ENCODE measurements at regions not wholly inside any gene's neighbourhood (a gene's known extent, or its start where the extent isn't known, plus 50 kb on each side); places are given as distances from the start of the nearest gene placed in this dataset.

DNA sequence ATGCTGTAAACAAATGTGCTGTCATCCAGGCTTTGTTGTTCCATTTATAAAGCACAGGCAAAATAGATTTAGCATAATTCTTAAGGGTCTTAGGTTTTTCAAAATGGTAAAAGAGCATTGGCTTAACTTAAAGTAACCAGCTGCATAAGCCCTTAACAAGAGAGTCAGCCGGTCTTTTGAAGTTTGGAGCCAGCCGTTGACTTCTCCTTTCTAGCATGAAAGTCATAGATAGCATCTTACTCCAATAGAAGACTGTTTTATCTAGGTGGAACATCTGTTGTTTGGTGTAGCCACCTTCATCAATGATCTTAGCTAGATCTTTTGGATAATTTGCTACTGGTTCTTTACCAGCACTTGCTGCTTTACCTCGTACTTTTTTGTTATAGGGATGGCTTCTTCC is 297.5 kb upstream of the DCBLD2 start:
- TF ChIP-seq EZH2phosphoT487 (conservative IDR thresholded peaks at IDR 0.05; ENCODE audit: low read length) = no peak
- TF ChIP-seq, protein P1, sequence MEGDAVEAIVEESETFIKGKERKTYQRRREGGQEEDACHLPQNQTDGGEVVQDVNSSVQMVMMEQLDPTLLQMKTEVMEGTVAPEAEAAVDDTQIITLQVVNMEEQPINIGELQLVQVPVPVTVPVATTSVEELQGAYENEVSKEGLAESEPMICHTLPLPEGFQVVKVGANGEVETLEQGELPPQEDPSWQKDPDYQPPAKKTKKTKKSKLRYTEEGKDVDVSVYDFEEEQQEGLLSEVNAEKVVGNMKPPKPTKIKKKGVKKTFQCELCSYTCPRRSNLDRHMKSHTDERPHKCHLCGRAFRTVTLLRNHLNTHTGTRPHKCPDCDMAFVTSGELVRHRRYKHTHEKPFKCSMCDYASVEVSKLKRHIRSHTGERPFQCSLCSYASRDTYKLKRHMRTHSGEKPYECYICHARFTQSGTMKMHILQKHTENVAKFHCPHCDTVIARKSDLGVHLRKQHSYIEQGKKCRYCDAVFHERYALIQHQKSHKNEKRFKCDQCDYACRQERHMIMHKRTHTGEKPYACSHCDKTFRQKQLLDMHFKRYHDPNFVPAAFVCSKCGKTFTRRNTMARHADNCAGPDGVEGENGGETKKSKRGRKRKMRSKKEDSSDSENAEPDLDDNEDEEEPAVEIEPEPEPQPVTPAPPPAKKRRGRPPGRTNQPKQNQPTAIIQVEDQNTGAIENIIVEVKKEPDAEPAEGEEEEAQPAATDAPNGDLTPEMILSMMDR (IDR thresholded peaks at IDR 0.05; ENCODE audit: insufficient read depth, low read length, poor library complexity, severe bottlenecking) = no peak
- Histone ChIP-seq H3K9me3 (ENCODE audit: insufficient read depth, low read length) (no peaks in the 10 kb centered on the region), H3K4me3 (ENCODE audit: insufficient read depth, low read length, poor library complexity, severe bottlenecking) (no peak overlapping the region), H3K36me3 (ENCODE audit: low read length) (no peaks in the 10 kb centered on the region), H2AFZ (ENCODE audit: low read depth, low read length, severe bottlenecking) (no peak overlapping the region), H3K9me2 (replicated peaks; ENCODE audit: insufficient read depth, low read length) (no peaks in the 10 kb centered on the region), H3K27me3 (ENCODE audit: low read length) (no peaks in the 10 kb centered on the region), H3K4me2 (ENCODE audit: low read depth, low read length, poor library complexity, severe bottlenecking) (no peak overlapping the region), H3F3A (ENCODE audit: insufficient read depth) (no peaks in the 10 kb centered on the region), H4K20me1 (ENCODE audit: low read depth, low read length) (no peaks in the 10 kb centered on the region), H3K79me2 (ENCODE audit: insufficient read depth, low read length) (no peaks in the 10 kb centered on the region), H3K9ac (ENCODE audit: low read length) (no peak overlapping the region), H3K27ac (ENCODE audit: low read depth, low read length) (no peak overlapping the region)

DNA sequence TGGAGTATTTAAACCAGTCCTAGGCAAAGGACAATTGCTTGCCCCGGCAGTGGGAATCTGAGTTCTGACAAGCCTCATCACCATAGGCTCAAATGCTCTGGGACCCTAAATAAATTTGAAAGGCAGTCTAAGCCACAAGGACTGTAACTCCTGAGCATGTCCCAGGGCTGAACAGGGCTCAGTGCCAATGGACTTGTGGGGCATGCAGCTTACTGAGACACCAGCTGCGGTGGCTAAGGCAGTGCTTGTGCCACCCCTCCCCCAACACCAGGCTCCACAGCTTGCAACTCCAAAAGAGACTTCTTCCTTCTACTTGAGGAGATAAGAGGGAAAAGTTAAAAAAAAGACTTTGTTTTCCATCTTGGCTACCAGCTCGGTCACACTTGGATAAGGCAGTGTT is 289.7 kb upstream of the DCBLD2 start:
- no peak overlapping the region for H2AFZ ChIP-seq (ENCODE audit: low read depth, low read length, severe bottlenecking)
- TF ChIP-seq EZH2phosphoT487 (conservative IDR thresholded peaks at IDR 0.05; ENCODE audit: low read length) = no peak
- TF ChIP-seq, protein P1 (IDR thresholded peaks at IDR 0.05; ENCODE audit: insufficient read depth, low read length, poor library complexity, severe bottlenecking) = no peak
- no peaks in the 10 kb centered on the region for H4K20me1 ChIP-seq (ENCODE audit: low read depth, low read length)
- H3K9me2 ChIP-seq (replicated peaks; ENCODE audit: insufficient read depth, low read length) = no peaks in the 10 kb centered on the region
- no peaks in the 10 kb centered on the region for H3K36me3 ChIP-seq (ENCODE audit: low read length)
- H3K27me3 ChIP-seq (ENCODE audit: low read length) = no peaks in the 10 kb centered on the region
- H3K4me3 ChIP-seq (ENCODE audit: insufficient read depth, low read length, poor library complexity, severe bottlenecking) = no peak overlapping the region
- no peak overlapping the region for H3K4me2 ChIP-seq (ENCODE audit: low read depth, low read length, poor library complexity, severe bottlenecking)
- H3K9me3 ChIP-seq (ENCODE audit: insufficient read depth, low read length) = no peaks in the 10 kb centered on the region
- no peak overlapping the region for H3K27ac ChIP-seq (ENCODE audit: low read depth, low read length)
- no peak overlapping the region for H3K9ac ChIP-seq (ENCODE audit: low read length)
- H3K79me2 ChIP-seq (ENCODE audit: insufficient read depth, low read length) = no peaks in the 10 kb centered on the region
- H3F3A ChIP-seq (ENCODE audit: insufficient read depth) = no peaks in the 10 kb centered on the region

DNA sequence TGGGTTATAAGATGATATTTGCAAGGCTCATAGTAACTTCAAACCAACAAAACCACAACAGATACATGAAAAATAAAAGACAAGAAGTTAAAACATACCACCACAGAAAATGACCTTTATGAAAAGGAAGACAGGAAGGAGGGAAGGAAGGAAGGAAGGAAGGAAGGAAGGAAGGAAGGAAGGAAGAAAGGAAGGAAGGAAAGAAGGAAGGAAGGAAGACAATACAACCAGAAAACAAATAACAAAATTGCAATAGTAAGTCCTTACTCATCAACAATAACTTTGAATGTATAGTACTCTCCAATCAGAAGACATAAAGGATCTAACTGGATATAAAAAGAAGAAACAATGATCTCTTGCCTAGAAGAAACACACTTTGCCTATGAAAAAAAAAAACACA is 287.4 kb upstream of the DCBLD2 start:
- H3F3A ChIP-seq (ENCODE audit: insufficient read depth) = no peaks in the 10 kb centered on the region
- no peaks in the 10 kb centered on the region for H4K20me1 ChIP-seq (ENCODE audit: low read depth, low read length)
- H3K36me3 ChIP-seq (ENCODE audit: low read length) = no peaks in the 10 kb centered on the region
- H3K79me2 ChIP-seq (ENCODE audit: insufficient read depth, low read length) = no peaks in the 10 kb centered on the region
- H3K4me3 ChIP-seq (ENCODE audit: insufficient read depth, low read length, poor library complexity, severe bottlenecking) = no peak overlapping the region
- no peaks in the 10 kb centered on the region for H3K9me2 ChIP-seq (replicated peaks; ENCODE audit: insufficient read depth, low read length)
- no peaks in the 10 kb centered on the region for H3K9me3 ChIP-seq (ENCODE audit: insufficient read depth, low read length)
- no peak overlapping the region for H3K9ac ChIP-seq (ENCODE audit: low read length)
- H3K27me3 ChIP-seq (ENCODE audit: low read length) = no peaks in the 10 kb centered on the region
- no peak overlapping the region for H2AFZ ChIP-seq (ENCODE audit: low read depth, low read length, severe bottlenecking)
- no peak overlapping the region for H3K27ac ChIP-seq (ENCODE audit: low read depth, low read length)
- no peak overlapping the region for H3K4me2 ChIP-seq (ENCODE audit: low read depth, low read length, poor library complexity, severe bottlenecking)
- TF ChIP-seq EZH2phosphoT487 (conservative IDR thresholded peaks at IDR 0.05; ENCODE audit: low read length) = no peak
- TF ChIP-seq, protein P1 (IDR thresholded peaks at IDR 0.05; ENCODE audit: insufficient read depth, low read length, poor library complexity, severe bottlenecking) = no peak

Measured in SU-DHL-6 (cell line).